ENCODE measurements at regions not wholly inside any gene's neighbourhood (a gene's known extent, or its start where the extent isn't known, plus 50 kb on each side); places are given as distances from the start of the nearest gene placed in this dataset.

DNA sequence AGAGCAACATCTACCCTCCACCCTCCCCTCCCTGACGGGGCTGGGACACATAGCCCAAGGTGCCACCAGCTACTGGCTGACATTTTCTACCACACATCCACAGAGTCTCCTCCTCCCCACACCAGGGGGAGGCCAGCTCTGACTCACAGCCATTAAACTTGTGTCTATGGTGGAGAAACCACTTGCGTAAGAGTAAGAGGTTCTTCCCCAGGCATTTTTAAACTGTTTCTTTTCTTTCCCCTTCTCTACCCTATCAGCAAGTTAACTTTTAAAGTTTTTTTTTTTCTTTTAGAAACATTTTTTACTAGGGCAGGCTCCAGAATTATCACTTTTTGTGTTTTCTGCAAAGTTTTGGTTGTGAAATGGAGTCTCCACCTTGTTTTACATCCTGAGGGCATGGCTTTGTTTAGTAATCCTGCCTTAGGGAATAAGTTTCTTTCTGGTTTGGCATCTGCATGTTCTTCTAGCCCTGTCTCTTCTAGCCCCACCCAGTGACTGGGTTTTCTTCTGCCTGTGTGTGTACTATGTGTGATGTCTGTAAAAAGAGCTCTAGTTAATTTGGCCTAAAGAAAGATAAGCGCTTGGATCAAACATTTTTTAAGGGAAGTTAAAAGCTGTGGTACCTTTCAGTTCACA, 148.8 kb upstream of the GADL1 start:
- TF ChIP-seq CTCF (IDR thresholded peaks at IDR 0.05), result no peak
- no peak for TF ChIP-seq POLR2A (IDR thresholded peaks at IDR 0.05)

Data from Peyer's patch (tissue), 4 donors.